HEK293T (cell line): ENCODE measurements at regions not wholly inside any gene's neighbourhood (a gene's known extent, or its start where the extent isn't known, plus 50 kb on each side); places are given as distances from the start of the nearest gene placed in this dataset.
"Not testable (repeated sequence)": the region's sequence is repeated elsewhere in the genome, so short reads cannot be mapped to it uniquely, and the experiment has no call there.

ENCODE experiments used
- CTCF ChIA-PET: fragments of 350-600 bp; formaldehyde crosslinking; extraction: SDS; loops from one replicate; lab custom pipeline; 2021; ENCODE audit warnings: antibody characterized with exemption, inconsistent platforms; lab: Yijun Ruan, JAX
- POLR2A ChIA-PET: fragments of 350-600 bp; formaldehyde crosslinking; extraction: SDS; loops from one replicate; lab custom pipeline; 2020; ENCODE audit warnings: antibody characterized with exemption, inconsistent platforms; lab: Yijun Ruan, JAX
- DNase-seq: peaks from one replicate; pipeline ENCODE4 v3.0.0; 2012; ENCODE audit warnings: mixed read lengths; ENCODE audit errors: extremely low spot score
- ARNT ChIP-seq: fragments of 450-650 bp; IDR thresholded peaks from 2 replicates; pipeline ENCODE4 v1.6.1; 2017; ENCODE audit warnings: mild to moderate bottlenecking
- BHLHE40 ChIP-seq: fragments of 450-650 bp; IDR thresholded peaks from 2 replicates; pipeline ENCODE4 v1.6.1; 2016; ENCODE audit warnings: mild to moderate bottlenecking, moderate library complexity, borderline replicate concordance
- CTBP1 ChIP-seq: fragments of 450-650 bp; IDR thresholded peaks from 2 replicates; pipeline ENCODE4 v1.6.1; 2016; ENCODE audit warnings: borderline replicate concordance
- ELF4 ChIP-seq: fragments of 450-650 bp; IDR thresholded peaks from 2 replicates; pipeline ENCODE4 v1.6.1; 2017; ENCODE audit warnings: antibody characterized with exemption
- FOXA1 ChIP-seq: fragments of 450-650 bp; IDR thresholded peaks from 2 replicates; pipeline ENCODE4 v1.6.1; 2016; ENCODE audit warnings: mild to moderate bottlenecking
- FOXK2 ChIP-seq: fragments of 450-650 bp; IDR thresholded peaks from 2 replicates; pipeline ENCODE4 v1.6.1; 2016; ENCODE audit warnings: mild to moderate bottlenecking
- FOXM1 ChIP-seq: fragments of 450-650 bp; IDR thresholded peaks from 2 replicates; pipeline ENCODE4 v1.6.1; 2017; ENCODE audit warnings: mild to moderate bottlenecking, borderline replicate concordance
- HDGF ChIP-seq: fragments of 450-650 bp; IDR thresholded peaks from 2 replicates; pipeline ENCODE4 v1.6.1; 2017; ENCODE audit warnings: antibody characterized with exemption, borderline replicate concordance
- L3MBTL2 ChIP-seq: fragments of 450-650 bp; conservative IDR thresholded peaks from 2 replicates; pipeline ENCODE4 v1.6.1; 2016; ENCODE audit warnings: mild to moderate bottlenecking
- LEF1 ChIP-seq: fragments of 450-650 bp; IDR thresholded peaks from 2 replicates; pipeline ENCODE4 v1.6.1; 2017; ENCODE audit warnings: mild to moderate bottlenecking, borderline replicate concordance
- NFRKB ChIP-seq: fragments of 450-650 bp; IDR thresholded peaks from 2 replicates; pipeline ENCODE4 v1.6.1; 2016; ENCODE audit warnings: mild to moderate bottlenecking, moderate library complexity
- PKNOX1 ChIP-seq: fragments of 450-650 bp; IDR thresholded peaks from 2 replicates; pipeline ENCODE4 v1.6.1; 2016
- SP1 ChIP-seq: fragments of 450-650 bp; IDR thresholded peaks from 2 replicates; pipeline ENCODE4 v1.6.1; 2017
- SUZ12 ChIP-seq: fragments of 450-650 bp; IDR thresholded peaks from 2 replicates; pipeline ENCODE4 v1.6.1; 2016; ENCODE audit warnings: mild to moderate bottlenecking
- TARDBP ChIP-seq: fragments of 450-650 bp; IDR thresholded peaks from 2 replicates; pipeline ENCODE4 v1.6.1; 2016
- ZNF384 ChIP-seq: fragments of 450-650 bp; IDR thresholded peaks from 2 replicates; pipeline ENCODE4 v1.6.1; 2016

- ChIA-PET CTCF (interaction anchor here (1.5 kb wide), 1 partner anchor 34 kb away, joined by 3 read pairs; no protein-coding TSS in a partner anchor), POLR2A (no interaction called here)
- TF ChIP-seq SUZ12, result no peak
- no peak for TF ChIP-seq TARDBP
- no peak for TF ChIP-seq BHLHE40
- TF ChIP-seq PKNOX1, result no peak
- TF ChIP-seq L3MBTL2, result no peak
- DNase-seq, result no peak
Observed at GRCh38 chr6:122903266-122903915, 92.6 kb upstream of the CLVS2 start.

DNA sequence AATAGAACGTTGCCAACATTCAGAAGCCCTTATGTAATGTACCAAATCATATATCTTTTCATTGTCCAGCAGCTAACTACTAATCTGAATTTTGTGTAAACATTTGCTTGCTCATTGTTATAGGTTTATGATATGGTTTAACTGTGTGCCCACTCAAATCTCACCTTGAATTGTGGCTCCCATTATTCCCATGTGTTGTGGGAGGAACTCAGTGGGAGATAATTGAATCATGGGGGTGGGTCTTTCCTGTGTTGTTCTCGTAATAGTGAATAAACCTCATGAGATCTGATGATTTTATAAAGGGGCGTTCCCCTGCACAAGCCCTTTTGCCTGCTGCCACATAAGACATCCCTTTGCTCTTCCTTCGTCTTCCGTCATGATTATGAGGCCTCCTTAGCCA is 91.9 kb upstream of the CLVS2 start:
- POLR2A ChIA-PET, result no interaction called here
- CTCF ChIA-PET, result interaction anchor here (1.5 kb wide), 1 partner anchor 35 kb away, joined by 3 read pairs; no protein-coding TSS in a partner anchor
- no peak for DNase-seq
- TF ChIP-seq FOXM1 (no peak), ARNT (no peak), NFRKB (no peak), FOXA1 (no peak), ZNF384 (no peak), FOXK2 (no peak), TARDBP (no peak), SUZ12 (no peak), CTBP1 (no peak), L3MBTL2 (no peak), PKNOX1 (no peak), HDGF (no peak), ELF4 (no peak)

DNA sequence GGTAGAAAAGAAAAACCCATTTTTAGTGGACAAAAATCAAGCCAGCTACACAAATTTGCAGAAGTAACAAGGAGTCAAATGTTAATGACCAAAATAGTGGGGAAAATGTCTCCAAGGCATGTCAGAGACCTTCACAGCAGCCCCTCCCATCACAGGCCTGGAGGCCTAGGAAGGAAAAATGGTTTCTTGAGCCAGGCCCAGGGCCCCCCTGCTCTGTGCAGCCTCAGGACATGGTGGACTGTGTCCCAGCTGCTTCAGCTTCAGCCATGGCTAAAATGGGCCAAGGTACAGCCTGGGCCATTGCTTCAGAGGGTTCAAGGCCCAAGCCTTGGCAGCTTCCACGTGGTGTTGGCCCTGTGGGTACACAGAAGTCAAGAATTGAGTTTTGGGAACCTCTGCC is 82.5 kb upstream of the CLVS2 start:
- ChIA-PET POLR2A (no interaction called here), CTCF (no interaction called here)
- TF ChIP-seq NFRKB, result no peak
- no peak for TF ChIP-seq HDGF
- TF ChIP-seq ARNT, result no peak
- TF ChIP-seq FOXK2, result no peak
- TF ChIP-seq PKNOX1, result no peak
- no peak for TF ChIP-seq CTBP1
- no peak for TF ChIP-seq BHLHE40
- no peak for TF ChIP-seq LEF1
- TF ChIP-seq FOXM1, result no peak
- DNase-seq, result no peak

DNA sequence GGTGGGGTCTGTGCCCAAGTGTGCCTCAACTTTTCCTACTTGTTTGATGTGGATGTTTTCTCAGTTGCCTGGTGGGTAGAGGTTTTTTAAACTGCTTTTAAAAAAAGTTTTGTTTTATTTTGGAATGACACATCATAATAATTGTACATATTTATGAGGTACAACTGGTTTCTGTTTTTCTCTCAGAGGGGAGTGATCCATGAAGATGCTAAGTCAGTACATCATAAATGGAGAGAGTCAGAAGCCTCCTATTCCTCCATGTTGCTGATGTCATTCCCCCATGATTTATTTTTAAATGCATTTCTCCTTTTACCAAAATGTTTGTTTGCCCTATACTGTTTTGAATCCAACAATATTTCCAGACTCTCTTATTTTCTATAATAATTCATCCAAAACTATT is 77.3 kb upstream of the CLVS2 start:
- DNase-seq, result no peak
- ChIA-PET POLR2A (no interaction called here), CTCF (no interaction called here)
- no peak for TF ChIP-seq FOXM1

DNA sequence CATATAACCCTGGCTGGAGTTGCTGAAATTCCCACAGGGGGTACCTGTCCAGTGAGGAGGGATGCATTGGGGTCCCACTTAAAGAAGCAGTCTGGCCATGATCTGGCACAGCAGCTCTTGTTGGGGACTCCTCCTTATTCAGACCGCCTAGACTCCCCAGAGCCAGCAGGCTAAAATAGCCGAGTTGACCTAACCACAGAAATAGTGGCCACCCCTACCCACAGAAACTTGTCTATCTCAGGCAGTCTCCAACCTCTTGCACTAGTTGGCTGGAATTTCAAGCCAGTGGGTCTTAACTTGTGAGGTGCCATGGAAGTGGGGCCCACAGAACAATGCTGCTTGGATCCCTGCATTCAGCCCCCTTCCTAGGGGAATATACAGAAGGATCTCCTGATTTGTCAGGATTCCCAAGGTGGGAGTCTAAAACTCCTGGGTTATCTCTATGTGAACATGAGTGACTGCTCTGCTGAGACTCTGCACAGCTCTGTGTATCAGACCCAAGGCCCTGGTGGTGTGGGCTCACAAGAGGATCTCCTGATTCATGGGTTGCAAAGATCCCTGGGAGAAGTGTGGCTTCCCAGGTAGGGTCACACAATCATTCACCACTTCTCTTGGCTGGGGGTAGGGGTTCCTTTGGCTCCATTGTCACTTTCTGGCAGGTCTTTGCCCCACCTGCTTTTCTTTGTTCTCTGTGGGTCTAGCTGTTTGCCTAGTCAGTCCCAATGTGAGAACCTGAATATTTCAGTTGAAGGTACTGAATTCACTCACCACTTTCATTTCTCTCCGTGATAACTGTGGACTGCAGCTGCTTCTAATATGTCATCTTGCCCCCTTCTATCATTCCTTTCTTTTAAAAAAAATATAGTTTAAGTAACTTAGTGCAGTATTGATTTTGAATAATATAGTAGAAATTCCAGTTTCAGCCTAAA is 65.5 kb upstream of the CLVS2 start:
- POLR2A ChIA-PET, result no interaction called here
- no peak for TF ChIP-seq L3MBTL2
- TF ChIP-seq PKNOX1, result no peak

DNA sequence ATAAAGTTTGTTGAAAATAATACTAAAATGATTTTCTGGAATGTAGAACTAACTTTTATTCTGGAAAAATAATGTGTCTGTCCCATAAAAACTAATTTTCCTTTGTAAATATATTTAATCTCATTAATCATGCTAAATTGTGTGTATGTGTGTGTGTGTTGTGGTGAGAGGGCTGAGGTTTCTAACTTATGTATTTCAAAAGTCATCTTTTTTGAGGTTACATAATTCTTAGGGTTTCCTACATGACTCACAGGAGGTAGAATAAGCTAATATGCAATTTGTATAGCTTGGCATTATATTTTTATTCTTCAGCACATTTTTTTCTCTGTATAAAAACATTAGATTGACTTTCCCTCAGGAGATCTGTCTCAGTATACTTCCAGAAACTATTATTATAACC is 64.1 kb upstream of the CLVS2 start:
- ChIA-PET CTCF (interaction anchor here (0.6 kb wide), 1 partner anchor 189 kb away, joined by 3 read pairs; no protein-coding TSS in a partner anchor), POLR2A (no interaction called here)
- TF ChIP-seq HDGF (no peak), ELF4 (no peak), FOXK2 (no peak), BHLHE40 (no peak), ARNT (no peak), SUZ12 (no peak), L3MBTL2 (no peak), SP1 (no peak), ZNF384 (no peak), NFRKB (no peak), FOXM1 (no peak), PKNOX1 (no peak), FOXA1 (no peak), LEF1 (no peak), CTBP1 (no peak), TARDBP (no peak)
- DNase-seq, result no peak

More for the DNA sequence above, 65.5 kb upstream of the CLVS2 start:
- DNase-seq, result no peak
- CTCF ChIA-PET, result no interaction called here

GRCh38 chr6:122944936-122945335 is 51.1 kb upstream of the CLVS2 start:
- DNase-seq, CTCF ChIA-PET, POLR2A ChIA-PET: not testable (repeated sequence)
